ENCODE measurements at regions not wholly inside any gene's neighbourhood (a gene's known extent, or its start where the extent isn't known, plus 50 kb on each side); places are given as distances from the start of the nearest gene placed in this dataset.

- no peak for TF ChIP-seq CTCF (IDR thresholded peaks at IDR 0.05)
- no peak for TF ChIP-seq EZH2 (IDR thresholded peaks at IDR 0.05; ENCODE audit: borderline replicate concordance, insufficient read depth, low read depth, low read length, poor library complexity, severe bottlenecking)
- ATAC-seq (ENCODE audit: low read depth) (no peak), DNase-seq (no peak)
- Mint-ChIP-seq H3K27me3 (no peaks in the 10 kb centered on the region), H3K9me3 (ENCODE audit: insufficient read depth) (no peaks in the 10 kb centered on the region), H3K27ac (no peak overlapping the region), H3K4me3 (no peak overlapping the region), H3K4me1 (no peaks in the 10 kb centered on the region)
- H4K20me1 ChIP-seq (ENCODE audit: control insufficient read depth, insufficient read depth, low read length, poor library complexity, severe bottlenecking): no peaks in the 10 kb centered on the region
- no peaks in the 10 kb centered on the region for H3K36me3 ChIP-seq (replicated peaks in 1 of 2; ENCODE audit: control extremely low read depth in 1 of 2, control insufficient read depth in 1 of 2, extremely low read depth in 1 of 2, insufficient read depth in 2 of 2, low read length in 1 of 2)
- H2AFZ ChIP-seq (ENCODE audit: insufficient read depth, low read depth, low read length, poor library complexity, severe bottlenecking): no peak overlapping the region
- WGBS (ENCODE audit: insufficient coverage): no CpG with 5 or more reads among the region's 2 CpGs
- no peaks in the 10 kb centered on the region for H3K4me1 ChIP-seq (ENCODE audit: control insufficient read depth in 2 of 2, insufficient read depth in 2 of 2, low read length in 2 of 2)
- H3K27ac ChIP-seq (ENCODE audit: low read length in 2 of 2): no peak overlapping the region
- no peak overlapping the region for H3K4me2 ChIP-seq (replicated peaks; ENCODE audit: low read depth, low read length, poor library complexity, severe bottlenecking)
- CTCF ChIA-PET: no interaction called here
- POLR2A ChIA-PET: no interaction called here
- no peaks in the 10 kb centered on the region for H3K79me2 ChIP-seq (ENCODE audit: control insufficient read depth, insufficient read depth, low read length)
- intact Hi-C loops (cut with micrococcal nuclease): no loop called here
- H3K9ac ChIP-seq (ENCODE audit: low read length): no peak overlapping the region
- H3K9me3 ChIP-seq (ENCODE audit: control extremely low read depth in 1 of 3, control insufficient read depth in 2 of 3, insufficient read depth in 1 of 3, low read length in 2 of 3): no peaks in the 10 kb centered on the region
- no peak overlapping the region for H3K4me3 ChIP-seq (ENCODE audit: control extremely low read depth in 1 of 5, extremely low read depth in 1 of 5, insufficient read depth in 1 of 5, low read depth in 2 of 5, low read length in 4 of 5)
- H3K27me3 ChIP-seq (replicated peaks in 1 of 4; ENCODE audit: control extremely low read depth in 1 of 4, control insufficient read depth in 3 of 4, insufficient read depth in 4 of 4, low read length in 3 of 4): no peaks in the 10 kb centered on the region
Observed at GRCh38 chr7:86437951-86438450, 205.7 kb upstream of the GRM3 start.

- ATAC-seq (ENCODE audit: low read depth) (no peak), DNase-seq (no peak)
- Histone ChIP-seq H3K4me2 (replicated peaks; ENCODE audit: low read depth, low read length, poor library complexity, severe bottlenecking) (no peak overlapping the region), H3K9me3 (ENCODE audit: control extremely low read depth in 1 of 3, control insufficient read depth in 2 of 3, insufficient read depth in 1 of 3, low read length in 2 of 3) (no peaks in the 10 kb centered on the region), H3K9ac (ENCODE audit: low read length) (no peak overlapping the region), H3K4me1 (ENCODE audit: control insufficient read depth in 2 of 2, insufficient read depth in 2 of 2, low read length in 2 of 2) (no peaks in the 10 kb centered on the region), H3K27ac (ENCODE audit: low read length in 2 of 2) (no peak overlapping the region), H4K20me1 (ENCODE audit: control insufficient read depth, insufficient read depth, low read length, poor library complexity, severe bottlenecking) (no peaks in the 10 kb centered on the region), H3K36me3 (replicated peaks in 1 of 2; ENCODE audit: control extremely low read depth in 1 of 2, control insufficient read depth in 1 of 2, extremely low read depth in 1 of 2, insufficient read depth in 2 of 2, low read length in 1 of 2) (no peaks in the 10 kb centered on the region), H2AFZ (ENCODE audit: insufficient read depth, low read depth, low read length, poor library complexity, severe bottlenecking) (no peak overlapping the region), H3K4me3 (ENCODE audit: control extremely low read depth in 1 of 5, extremely low read depth in 1 of 5, insufficient read depth in 1 of 5, low read depth in 2 of 5, low read length in 4 of 5) (no peak overlapping the region), H3K27me3 (replicated peaks in 1 of 4; ENCODE audit: control extremely low read depth in 1 of 4, control insufficient read depth in 3 of 4, insufficient read depth in 4 of 4, low read length in 3 of 4) (no peaks in the 10 kb centered on the region), H3K79me2 (ENCODE audit: control insufficient read depth, insufficient read depth, low read length) (no peaks in the 10 kb centered on the region)
- H3K27me3 Mint-ChIP-seq: no peaks in the 10 kb centered on the region
- WGBS (ENCODE audit: insufficient coverage): no CpG with 5 or more reads among the region's 4 CpGs
- H3K9me3 Mint-ChIP-seq (ENCODE audit: insufficient read depth): no peaks in the 10 kb centered on the region
- no peak for TF ChIP-seq CTCF (IDR thresholded peaks at IDR 0.05)
- TF ChIP-seq EZH2 (IDR thresholded peaks at IDR 0.05; ENCODE audit: borderline replicate concordance, insufficient read depth, low read depth, low read length, poor library complexity, severe bottlenecking): no peak
- no peak overlapping the region for H3K27ac Mint-ChIP-seq
- no peaks in the 10 kb centered on the region for H3K4me1 Mint-ChIP-seq
- POLR2A ChIA-PET: no interaction called here
- no peak overlapping the region for H3K4me3 Mint-ChIP-seq
- CTCF ChIA-PET: no interaction called here
- intact Hi-C loops (cut with micrococcal nuclease): no loop called here
Observed at GRCh38 chr7:86431761-86432160, 211.9 kb upstream of the GRM3 start.
